ENCODE measurements at regions not wholly inside any gene's neighbourhood (a gene's known extent, or its start where the extent isn't known, plus 50 kb on each side); places are given as distances from the start of the nearest gene placed in this dataset.
A peak's percentile ranks its signal among the peaks of the same experiment; 100 is the strongest.

DNA sequence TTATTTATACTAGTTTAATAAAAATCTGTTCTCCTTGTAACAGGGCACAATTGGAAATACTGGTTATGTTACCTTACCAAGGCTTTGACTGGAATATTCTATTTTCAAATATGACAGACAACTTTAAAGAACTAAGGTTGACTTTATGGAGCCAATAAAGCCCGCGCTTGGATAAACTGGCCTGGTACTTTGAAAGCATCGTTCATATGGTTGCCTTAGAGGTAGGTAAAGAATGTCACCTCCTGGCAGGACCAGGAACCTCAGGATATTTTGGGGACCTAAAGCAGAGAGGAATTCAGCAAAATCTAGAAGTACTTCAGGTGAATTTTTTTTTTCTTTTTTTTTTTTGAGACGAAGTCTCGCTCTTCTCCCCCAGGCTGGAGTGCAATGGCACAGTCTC lies 71.2 kb upstream of the CREB1 start:
- Mint-ChIP-seq H3K9me3 (no peaks in the 10 kb centered on the region), H3K27me3 (no peaks in the 10 kb centered on the region), H3K36me3 (ENCODE audit: insufficient read depth) (no peaks in the 10 kb centered on the region), H3K27ac (ENCODE audit: low read depth) (no peak overlapping the region), H3K4me1 (peaks cover 5% of the 10 kb centered on the region), H3K4me3 (no peak overlapping the region)
- DNase-seq (ENCODE audit: low spot score in 2 of 2) (no peak), ATAC-seq (replicated peaks; ENCODE audit: extremely low read depth, poor library complexity, severe bottlenecking) (no peak)

- ATAC-seq (replicated peaks; ENCODE audit: extremely low read depth, poor library complexity, severe bottlenecking), result no peak
- DNase-seq (ENCODE audit: low spot score in 2 of 2), result no peak
- no peaks in the 10 kb centered on the region for H3K9me3 Mint-ChIP-seq
- H3K4me1 Mint-ChIP-seq, result peaks cover 5% of the 10 kb centered on the region
- H3K36me3 Mint-ChIP-seq (ENCODE audit: insufficient read depth), result no peaks in the 10 kb centered on the region
- peak overlapping the region; percentile 13 for H3K27ac Mint-ChIP-seq (ENCODE audit: low read depth)
- no peaks in the 10 kb centered on the region for H3K27me3 Mint-ChIP-seq
- H3K4me3 Mint-ChIP-seq, result no peak overlapping the region
Observed at GRCh38 chr2:207459990-207460757, 69.6 kb upstream of the CREB1 start.

GRCh38 chr2:207463433-207463832 lies 66.3 kb upstream of the CREB1 start:
- DNase-seq (ENCODE audit: low spot score in 2 of 2) (no peak), ATAC-seq (replicated peaks; ENCODE audit: extremely low read depth, poor library complexity, severe bottlenecking) (no peak)
- Mint-ChIP-seq H3K27me3 (no peaks in the 10 kb centered on the region), H3K9me3 (no peaks in the 10 kb centered on the region), H3K36me3 (ENCODE audit: insufficient read depth) (no peaks in the 10 kb centered on the region), H3K27ac (ENCODE audit: low read depth) (no peak overlapping the region), H3K4me1 (peaks cover 5% of the 10 kb centered on the region), H3K4me3 (no peak overlapping the region)

DNA sequence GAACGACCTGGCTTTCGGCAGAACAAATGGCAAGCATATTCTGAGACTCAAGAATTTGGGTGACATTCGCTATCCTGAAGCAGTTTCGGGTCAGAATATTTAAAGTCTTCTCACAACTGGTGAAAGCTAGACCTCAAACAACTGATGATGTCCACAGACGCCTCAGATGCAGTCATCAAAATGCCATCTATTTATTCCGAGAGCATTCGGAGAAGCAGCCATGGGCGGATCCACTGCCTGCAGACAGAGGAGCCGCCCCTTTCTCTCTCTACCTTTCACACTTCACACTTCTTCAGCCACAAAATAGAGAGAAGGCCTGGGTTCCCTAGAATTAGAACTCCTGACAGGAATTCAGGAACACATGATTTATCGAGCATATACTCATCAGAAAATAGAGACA lies 65.8 kb upstream of the CREB1 start:
- no peak overlapping the region for H3K27ac Mint-ChIP-seq (ENCODE audit: low read depth)
- no peaks in the 10 kb centered on the region for H3K36me3 Mint-ChIP-seq (ENCODE audit: insufficient read depth)
- no peak for ATAC-seq (replicated peaks; ENCODE audit: extremely low read depth, poor library complexity, severe bottlenecking)
- H3K4me1 Mint-ChIP-seq, result peaks cover 5% of the 10 kb centered on the region
- no peaks in the 10 kb centered on the region for H3K27me3 Mint-ChIP-seq
- no peaks in the 10 kb centered on the region for H3K9me3 Mint-ChIP-seq
- DNase-seq (ENCODE audit: low spot score in 2 of 2), result no peak
- no peak overlapping the region for H3K4me3 Mint-ChIP-seq

DNA sequence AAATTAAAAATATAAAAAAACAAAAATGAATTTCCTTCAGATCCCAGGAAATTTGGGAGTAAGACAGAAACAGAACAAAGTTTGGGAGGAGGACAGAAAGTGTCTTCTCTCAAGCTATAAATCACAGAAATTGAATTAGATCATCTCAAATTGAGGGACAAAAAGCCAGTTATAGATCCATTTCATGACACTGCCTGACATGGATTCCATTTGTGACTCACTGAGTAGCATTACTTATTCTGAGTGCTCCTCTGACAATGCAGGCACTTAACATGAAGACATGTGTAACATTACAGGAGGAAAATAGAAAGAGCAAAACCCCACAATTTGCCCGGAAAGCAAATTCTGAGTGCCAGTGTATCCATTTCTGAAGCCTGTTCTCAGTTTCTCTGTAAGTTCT lies 63.9 kb upstream of the CREB1 start:
- Mint-ChIP-seq H3K4me1 (no peaks in the 10 kb centered on the region), H3K27me3 (no peaks in the 10 kb centered on the region), H3K9me3 (no peaks in the 10 kb centered on the region), H3K36me3 (ENCODE audit: insufficient read depth) (no peaks in the 10 kb centered on the region), H3K4me3 (no peak overlapping the region), H3K27ac (ENCODE audit: low read depth) (no peak overlapping the region)
- DNase-seq (ENCODE audit: low spot score in 2 of 2) (no peak), ATAC-seq (replicated peaks; ENCODE audit: extremely low read depth, poor library complexity, severe bottlenecking) (no peak)

DNA sequence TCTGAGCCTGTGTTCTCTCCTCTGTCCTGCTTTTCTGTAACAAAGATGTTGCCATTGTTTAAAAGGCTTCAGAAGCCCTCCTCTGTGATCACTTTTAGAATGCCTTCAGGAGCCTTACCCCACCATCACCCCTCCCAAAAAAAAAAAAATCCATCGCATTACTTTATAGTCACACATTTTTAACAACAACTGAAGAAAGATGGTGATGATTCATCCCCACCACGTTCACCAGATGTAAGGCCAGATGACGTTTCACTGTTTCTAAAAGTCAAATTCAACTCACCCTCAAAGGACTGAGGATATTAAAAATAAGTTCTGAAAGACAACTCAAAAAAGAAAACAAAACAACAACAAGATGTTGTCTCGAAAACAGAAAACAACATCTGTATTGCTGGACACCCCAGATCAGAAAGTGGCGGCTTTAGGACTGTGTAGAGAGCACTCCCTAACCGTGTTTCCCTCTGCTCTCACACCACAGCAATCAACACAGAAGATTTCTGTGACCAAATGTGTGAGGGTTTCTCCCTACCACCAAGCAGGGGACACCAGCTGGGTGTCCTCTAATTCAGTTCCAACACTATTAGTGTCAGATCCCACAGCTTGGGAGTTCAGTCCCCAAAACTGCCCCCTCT lies 61.9 kb upstream of the CREB1 start:
- no peak overlapping the region for H3K27ac Mint-ChIP-seq (ENCODE audit: low read depth)
- ATAC-seq (replicated peaks; ENCODE audit: extremely low read depth, poor library complexity, severe bottlenecking) (no peak), DNase-seq (ENCODE audit: low spot score in 2 of 2) (no peak)
- H3K4me3 Mint-ChIP-seq, result no peak overlapping the region
- H3K9me3 Mint-ChIP-seq, result no peaks in the 10 kb centered on the region
- H3K27me3 Mint-ChIP-seq, result no peaks in the 10 kb centered on the region
- no peaks in the 10 kb centered on the region for H3K36me3 Mint-ChIP-seq (ENCODE audit: insufficient read depth)
- no peaks in the 10 kb centered on the region for H3K4me1 Mint-ChIP-seq

- H3K27ac Mint-ChIP-seq (ENCODE audit: low read depth), result no peak overlapping the region
- no peak for DNase-seq (ENCODE audit: low spot score in 2 of 2)
- no peaks in the 10 kb centered on the region for H3K36me3 Mint-ChIP-seq (ENCODE audit: insufficient read depth)
- ATAC-seq (replicated peaks; ENCODE audit: extremely low read depth, poor library complexity, severe bottlenecking), result no peak
- no peak overlapping the region for H3K4me3 Mint-ChIP-seq
- no peaks in the 10 kb centered on the region for H3K9me3 Mint-ChIP-seq
- no peaks in the 10 kb centered on the region for H3K27me3 Mint-ChIP-seq
- H3K4me1 Mint-ChIP-seq, result no peaks in the 10 kb centered on the region
Observed at GRCh38 chr2:207468488-207468887, 61.3 kb upstream of the CREB1 start.

- no peak for ATAC-seq (replicated peaks; ENCODE audit: extremely low read depth, poor library complexity, severe bottlenecking)
- H3K4me1 Mint-ChIP-seq, result no peaks in the 10 kb centered on the region
Observed at GRCh38 chr2:207469451-207469850, 60.3 kb upstream of the CREB1 start.

DNA sequence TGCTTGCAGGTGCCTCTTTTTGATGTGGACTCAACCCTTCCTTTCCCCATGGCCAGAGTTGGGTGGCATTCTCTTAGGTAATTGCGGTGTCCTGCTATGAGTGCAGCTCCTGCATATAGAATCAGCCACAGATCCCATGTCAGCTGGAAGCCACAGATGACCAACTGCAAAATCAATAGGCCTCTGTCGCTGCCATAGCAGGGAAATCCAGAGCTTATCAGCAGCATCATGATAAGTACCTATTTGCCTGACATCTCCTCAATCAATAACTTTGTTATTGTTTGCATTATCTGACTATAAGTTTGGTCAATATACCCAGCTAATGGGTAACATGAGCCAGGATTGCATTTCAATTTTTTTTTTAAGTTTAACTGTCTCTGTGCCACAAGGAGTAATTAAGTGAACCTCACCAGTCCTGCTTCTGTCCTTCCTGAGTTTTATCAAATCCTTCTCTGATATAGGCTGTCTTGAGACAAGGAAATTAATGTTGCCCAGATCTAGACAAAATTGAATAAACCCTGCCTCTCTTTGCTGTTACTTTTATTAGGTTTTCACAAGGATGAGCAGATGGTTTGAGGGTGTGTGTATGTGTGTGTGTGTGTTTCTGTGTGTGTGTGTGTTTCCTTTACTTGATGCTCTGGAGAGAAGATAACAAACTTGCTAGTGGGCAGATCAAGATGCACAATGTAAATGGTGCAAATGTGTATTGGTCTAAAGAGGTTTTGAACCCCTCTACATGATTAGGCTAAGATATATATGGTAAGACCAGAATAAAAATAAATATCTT lies 59.6 kb upstream of the CREB1 start:
- Mint-ChIP-seq H3K36me3 (ENCODE audit: insufficient read depth) (no peaks in the 10 kb centered on the region), H3K27ac (ENCODE audit: low read depth) (no peak overlapping the region), H3K9me3 (no peaks in the 10 kb centered on the region), H3K4me1 (peaks cover 4% of the 10 kb centered on the region), H3K27me3 (no peaks in the 10 kb centered on the region), H3K4me3 (no peak overlapping the region)
- ATAC-seq (replicated peaks; ENCODE audit: extremely low read depth, poor library complexity, severe bottlenecking) (no peak), DNase-seq (ENCODE audit: low spot score in 2 of 2) (no peak)

More at GRCh38 chr2:207469451-207469850, 60.3 kb upstream of the CREB1 start:
- no peak for DNase-seq (ENCODE audit: low spot score in 2 of 2)
- no peak overlapping the region for H3K4me3 Mint-ChIP-seq
- no peaks in the 10 kb centered on the region for H3K27me3 Mint-ChIP-seq
- no peaks in the 10 kb centered on the region for H3K9me3 Mint-ChIP-seq
- H3K36me3 Mint-ChIP-seq (ENCODE audit: insufficient read depth), result no peaks in the 10 kb centered on the region
- H3K27ac Mint-ChIP-seq (ENCODE audit: low read depth), result no peak overlapping the region

DNA sequence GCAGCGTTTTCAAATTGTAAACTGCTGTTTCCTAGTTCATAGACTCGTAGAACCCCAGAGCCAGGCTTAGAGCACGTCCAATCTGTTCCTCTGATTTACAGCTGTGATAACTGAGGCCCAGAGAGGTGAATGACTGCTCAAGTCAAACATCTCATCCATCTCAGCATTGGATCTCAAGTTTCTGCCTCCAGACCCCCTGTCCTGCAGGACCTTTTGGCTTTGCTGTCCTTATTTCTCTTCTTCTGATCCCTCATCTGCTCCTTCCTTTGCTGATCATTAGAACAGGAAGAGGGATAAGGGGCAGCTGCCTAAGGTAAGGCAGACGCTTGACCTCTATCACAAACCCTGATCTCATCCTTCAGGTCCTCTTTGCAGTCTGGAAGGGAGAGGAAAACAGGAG lies 58.5 kb upstream of the CREB1 start:
- Mint-ChIP-seq H3K9me3 (no peaks in the 10 kb centered on the region), H3K27me3 (no peaks in the 10 kb centered on the region), H3K4me3 (no peak overlapping the region), H3K36me3 (ENCODE audit: insufficient read depth) (no peaks in the 10 kb centered on the region), H3K4me1 (peaks cover 5% of the 10 kb centered on the region), H3K27ac (ENCODE audit: low read depth) (no peak overlapping the region)
- DNase-seq (ENCODE audit: low spot score in 2 of 2) (no peak), ATAC-seq (replicated peaks; ENCODE audit: extremely low read depth, poor library complexity, severe bottlenecking) (no peak)

GRCh38 chr2:207472343-207473048 lies 57.3 kb upstream of the CREB1 start:
- H3K4me3 Mint-ChIP-seq, result no peak overlapping the region
- H3K27ac Mint-ChIP-seq (ENCODE audit: low read depth), result no peak overlapping the region
- no peaks in the 10 kb centered on the region for H3K27me3 Mint-ChIP-seq
- no peaks in the 10 kb centered on the region for H3K9me3 Mint-ChIP-seq
- ATAC-seq (replicated peaks; ENCODE audit: extremely low read depth, poor library complexity, severe bottlenecking) (no peak), DNase-seq (ENCODE audit: low spot score in 2 of 2) (no peak)
- H3K36me3 Mint-ChIP-seq (ENCODE audit: insufficient read depth), result no peaks in the 10 kb centered on the region
- peaks cover 5% of the 10 kb centered on the region for H3K4me1 Mint-ChIP-seq

- H3K4me3 Mint-ChIP-seq, result no peak overlapping the region
- H3K27me3 Mint-ChIP-seq, result no peaks in the 10 kb centered on the region
- H3K27ac Mint-ChIP-seq (ENCODE audit: low read depth), result no peak overlapping the region
- H3K9me3 Mint-ChIP-seq, result no peaks in the 10 kb centered on the region
- ATAC-seq (replicated peaks; ENCODE audit: extremely low read depth, poor library complexity, severe bottlenecking) (no peak), DNase-seq (ENCODE audit: low spot score in 2 of 2) (no peak)
- peaks cover 5% of the 10 kb centered on the region for H3K4me1 Mint-ChIP-seq
- no peaks in the 10 kb centered on the region for H3K36me3 Mint-ChIP-seq (ENCODE audit: insufficient read depth)
Observed at GRCh38 chr2:207473049-207473930, 56.5 kb upstream of the CREB1 start.

All from central memory CD8-positive, alpha-beta T cell (primary cell).